ENCODE measurements at regions not wholly inside any gene's neighbourhood (a gene's known extent, or its start where the extent isn't known, plus 50 kb on each side); places are given as distances from the start of the nearest gene placed in this dataset.
"Not testable (repeated sequence)": the region's sequence is repeated elsewhere in the genome, so short reads cannot be mapped to it uniquely, and the experiment has no call there.

DNA sequence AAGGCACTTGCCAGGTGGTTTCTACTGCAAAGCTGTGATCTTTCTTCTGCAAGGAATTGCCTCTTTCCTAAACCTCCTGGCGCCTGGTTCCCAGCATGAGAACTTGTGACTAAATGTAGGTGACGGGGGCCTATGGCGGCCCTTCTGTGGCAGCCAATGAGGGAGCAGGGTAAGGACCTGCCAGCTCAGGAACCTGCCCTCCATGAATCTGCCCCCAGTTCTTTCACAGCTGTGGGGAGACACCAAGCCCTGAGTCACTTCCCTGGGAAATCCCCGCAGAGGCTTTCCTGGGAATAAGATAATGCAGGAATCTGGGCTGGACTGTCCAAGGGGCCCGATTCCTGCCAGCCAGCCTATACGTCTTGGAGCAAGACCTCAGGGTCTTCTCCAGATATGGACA is 56.7 kb upstream of the CTNNA1 start:
- TF ChIP-seq, protein P1, sequence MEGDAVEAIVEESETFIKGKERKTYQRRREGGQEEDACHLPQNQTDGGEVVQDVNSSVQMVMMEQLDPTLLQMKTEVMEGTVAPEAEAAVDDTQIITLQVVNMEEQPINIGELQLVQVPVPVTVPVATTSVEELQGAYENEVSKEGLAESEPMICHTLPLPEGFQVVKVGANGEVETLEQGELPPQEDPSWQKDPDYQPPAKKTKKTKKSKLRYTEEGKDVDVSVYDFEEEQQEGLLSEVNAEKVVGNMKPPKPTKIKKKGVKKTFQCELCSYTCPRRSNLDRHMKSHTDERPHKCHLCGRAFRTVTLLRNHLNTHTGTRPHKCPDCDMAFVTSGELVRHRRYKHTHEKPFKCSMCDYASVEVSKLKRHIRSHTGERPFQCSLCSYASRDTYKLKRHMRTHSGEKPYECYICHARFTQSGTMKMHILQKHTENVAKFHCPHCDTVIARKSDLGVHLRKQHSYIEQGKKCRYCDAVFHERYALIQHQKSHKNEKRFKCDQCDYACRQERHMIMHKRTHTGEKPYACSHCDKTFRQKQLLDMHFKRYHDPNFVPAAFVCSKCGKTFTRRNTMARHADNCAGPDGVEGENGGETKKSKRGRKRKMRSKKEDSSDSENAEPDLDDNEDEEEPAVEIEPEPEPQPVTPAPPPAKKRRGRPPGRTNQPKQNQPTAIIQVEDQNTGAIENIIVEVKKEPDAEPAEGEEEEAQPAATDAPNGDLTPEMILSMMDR (IDR thresholded peaks at IDR 0.05; ENCODE audit: low read depth, low read length): no peak
- H3K4me3 ChIP-seq (ENCODE audit: low read depth, low read length): no peak overlapping the region

DNA sequence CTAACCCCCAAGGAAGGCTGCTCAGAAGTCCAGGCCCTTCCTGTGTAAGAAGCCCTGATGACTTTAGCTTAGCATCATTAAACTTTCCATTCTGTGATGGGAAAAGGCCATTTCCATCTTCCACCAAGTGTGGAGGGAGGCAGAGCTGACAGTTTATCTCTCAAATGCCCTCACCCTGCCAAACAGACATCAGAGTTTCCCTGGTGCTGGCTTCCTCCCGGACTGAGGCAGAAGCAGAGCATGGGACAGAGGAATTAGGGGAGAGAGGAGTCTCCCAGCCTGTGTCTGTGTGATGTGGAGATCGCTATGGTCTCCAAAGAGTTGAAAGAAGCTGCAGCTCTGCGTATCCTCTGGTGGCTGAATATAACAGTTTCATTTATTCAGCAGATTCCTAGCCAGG is 57.4 kb upstream of the CTNNA1 start:
- TF ChIP-seq, protein P1 (IDR thresholded peaks at IDR 0.05; ENCODE audit: low read depth, low read length): no peak
- H3K4me3 ChIP-seq (ENCODE audit: low read depth, low read length): no peak overlapping the region

DNA sequence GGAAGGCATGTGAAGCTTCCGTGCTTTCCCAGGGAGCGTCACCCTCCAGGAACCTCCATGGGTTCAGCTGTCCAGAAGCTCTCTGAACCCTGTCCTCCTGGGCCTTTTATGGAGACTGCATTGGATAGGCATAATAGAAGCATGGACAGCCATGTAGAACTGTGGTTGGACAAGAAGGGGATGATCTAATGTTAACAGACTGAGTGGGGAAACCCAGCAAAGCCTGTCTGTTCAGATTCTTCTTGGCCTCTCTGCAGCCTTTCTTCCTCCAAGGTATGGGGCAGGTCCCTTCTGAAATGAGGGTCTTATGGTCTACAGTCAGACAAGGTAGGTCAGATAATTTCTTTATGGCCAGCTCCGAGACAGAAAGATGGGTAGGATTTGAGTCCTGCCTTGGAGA is 59.1 kb upstream of the CTNNA1 start:
- TF ChIP-seq, protein P1 (IDR thresholded peaks at IDR 0.05; ENCODE audit: low read depth, low read length): no peak
- no peak overlapping the region for H3K4me3 ChIP-seq (ENCODE audit: low read depth, low read length)

DNA sequence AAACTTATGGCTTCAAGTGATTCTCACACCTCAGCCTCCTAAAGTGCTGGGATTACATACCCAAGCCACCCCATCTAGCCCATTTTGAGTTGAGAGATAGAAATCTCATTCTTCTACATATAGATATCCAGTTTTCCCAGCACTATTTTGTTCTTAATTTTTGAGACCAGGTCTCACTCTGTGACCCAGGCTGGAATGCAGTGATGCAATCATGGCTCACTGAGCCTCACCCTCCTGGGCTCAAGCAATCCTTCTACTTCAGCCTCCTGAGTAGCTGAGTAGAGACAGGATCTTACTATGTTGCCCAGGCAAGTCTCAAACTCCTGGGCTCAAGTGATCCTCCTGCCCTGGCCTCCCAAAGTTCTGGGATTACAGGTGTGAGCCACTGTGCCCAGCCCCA is 60.9 kb upstream of the CTNNA1 start:
- TF ChIP-seq, protein P1 (IDR thresholded peaks at IDR 0.05; ENCODE audit: low read depth, low read length): no peak
- H3K4me3 ChIP-seq (ENCODE audit: low read depth, low read length): no peak overlapping the region

DNA sequence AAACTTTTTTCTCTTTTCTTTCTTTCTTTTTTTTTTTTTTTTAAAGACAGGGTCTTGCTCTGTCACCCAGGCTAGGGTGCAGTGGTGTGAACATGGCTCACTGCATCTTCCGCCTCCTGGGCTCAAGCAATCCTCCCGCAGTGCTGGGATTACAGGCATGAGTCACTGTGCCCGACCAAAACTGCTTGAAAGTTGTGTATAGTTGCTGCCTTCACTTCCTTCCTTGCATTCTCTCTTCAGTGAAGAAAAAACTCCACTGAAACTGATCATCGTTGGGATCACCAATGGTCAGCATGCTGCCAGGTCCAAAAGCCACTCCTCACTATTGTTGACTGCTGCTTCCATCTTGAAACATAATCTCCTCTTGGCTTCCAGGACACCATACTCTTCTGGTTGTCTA is 66.6 kb upstream of the CTNNA1 start:
- H3K4me3 ChIP-seq (ENCODE audit: low read depth, low read length): no peak overlapping the region
- TF ChIP-seq, protein P1 (IDR thresholded peaks at IDR 0.05; ENCODE audit: low read depth, low read length): no peak

DNA sequence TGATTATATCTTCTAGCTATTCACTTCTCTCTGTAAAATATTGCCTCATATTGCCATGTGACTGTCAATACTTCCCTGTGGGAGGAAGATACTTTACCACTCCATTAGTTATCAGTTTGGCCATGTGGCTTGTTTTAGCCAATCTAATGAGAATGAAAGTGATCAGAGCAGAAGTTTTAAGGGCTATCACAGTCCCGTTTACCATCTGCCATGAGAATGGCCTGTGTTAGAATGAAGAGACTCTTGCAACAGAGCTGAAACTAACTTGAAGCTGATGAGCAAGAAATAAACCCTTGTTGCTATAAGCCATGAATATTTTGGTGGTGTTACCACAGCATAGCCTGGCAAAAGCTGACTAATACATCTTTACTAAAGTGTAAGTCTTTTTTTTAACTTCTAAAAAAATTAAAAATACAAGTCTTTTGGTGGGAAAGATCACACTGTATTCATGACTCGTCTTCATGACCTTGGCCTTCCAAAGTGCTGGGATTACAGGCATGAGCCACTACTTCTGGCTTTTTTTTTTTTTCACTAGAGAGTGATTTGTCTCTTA is 68.0 kb upstream of the CTNNA1 start:
- H3K4me3 ChIP-seq (ENCODE audit: low read depth, low read length): no peak overlapping the region
- TF ChIP-seq, protein P1 (IDR thresholded peaks at IDR 0.05; ENCODE audit: low read depth, low read length): no peak

DNA sequence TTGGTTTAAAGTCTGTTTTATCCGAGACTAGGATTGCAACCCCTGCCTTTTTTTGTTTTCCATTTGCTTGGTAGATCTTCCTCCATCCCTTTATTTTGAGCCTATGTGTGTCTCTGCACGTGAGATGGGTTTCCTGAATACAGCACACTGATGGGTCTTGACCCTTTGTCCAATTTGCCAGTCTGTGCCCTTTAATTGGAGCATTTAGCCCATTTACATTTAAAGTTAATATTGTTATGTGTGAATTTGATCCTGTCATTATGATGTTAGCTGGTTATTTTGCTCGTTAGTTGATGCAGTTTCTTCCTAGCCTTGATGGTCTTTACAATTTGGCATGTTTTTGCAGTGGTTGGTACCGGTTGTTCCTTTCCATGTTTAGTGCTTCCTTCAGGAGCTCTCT is 70.8 kb upstream of the CTNNA1 start:
- not testable (repeated sequence) for H3K4me3 ChIP-seq (ENCODE audit: low read depth, low read length)

DNA sequence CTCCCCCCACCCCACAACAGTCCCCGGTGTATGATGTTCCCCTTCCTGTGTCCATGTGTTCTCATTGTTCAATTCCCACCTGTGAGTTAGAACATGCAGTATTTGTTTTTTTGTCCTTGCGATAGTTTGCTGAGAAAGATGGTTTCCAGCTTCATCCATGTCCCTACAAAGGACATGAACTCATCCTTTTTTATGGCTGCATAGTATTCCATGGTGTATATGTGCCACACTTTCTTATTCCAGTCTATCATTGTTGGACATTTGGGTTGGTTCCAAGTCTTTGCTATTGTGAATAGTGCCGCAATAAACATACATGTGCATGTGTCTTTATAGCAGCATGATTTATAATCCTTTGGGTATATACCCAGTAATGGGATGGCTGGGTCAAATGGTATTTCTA is 74.4 kb upstream of the CTNNA1 start:
- H3K4me3 ChIP-seq (ENCODE audit: low read depth, low read length): not testable (repeated sequence)

All from WI38 (cell line).